ENCODE measurements at regions not wholly inside any gene's neighbourhood (a gene's known extent, or its start where the extent isn't known, plus 50 kb on each side); places are given as distances from the start of the nearest gene placed in this dataset.

DNA sequence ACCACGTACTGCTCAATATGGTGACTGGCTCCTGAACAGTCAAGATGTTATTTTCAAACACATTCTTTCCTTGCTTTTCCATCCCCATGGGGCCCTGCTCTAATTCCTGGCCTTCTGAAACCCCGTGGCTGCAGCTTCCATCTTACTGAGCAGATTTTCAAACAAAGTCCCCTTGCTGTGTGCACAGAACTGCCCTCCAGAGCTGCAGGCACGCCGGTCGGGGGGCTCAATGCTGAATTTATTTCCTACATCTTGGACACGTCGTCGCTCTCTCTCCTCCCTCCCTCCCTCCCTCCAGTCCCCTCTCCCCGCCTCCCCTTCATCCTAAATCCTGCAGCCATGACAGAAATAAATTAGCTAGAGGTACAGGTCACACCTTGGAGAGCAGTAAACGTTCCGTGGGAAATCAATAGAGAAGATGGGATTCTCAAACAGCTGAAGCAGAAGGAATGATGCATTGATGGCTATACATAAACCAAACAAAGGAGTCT lies 243.1 kb upstream of the BLID start:
- Histone ChIP-seq H3K14ac (replicated peaks; ENCODE audit: low read depth, low read length) (no peak overlapping the region), H2AFZ (replicated peaks; ENCODE audit: low read length, poor library complexity) (no peak overlapping the region), H3K23ac (ENCODE audit: low read depth, low read length) (no peak overlapping the region), H3K27me3 (ENCODE audit: control insufficient read depth, insufficient read depth, low read length) (no peaks in the 10 kb centered on the region), H2BK120ac (ENCODE audit: low read depth, low read length) (no peak overlapping the region), H2AK9ac (replicated peaks; ENCODE audit: low read depth, low read length, poor library complexity) (no peak overlapping the region), H3K27ac (ENCODE audit: insufficient read depth, low read length) (no peak overlapping the region), H3K56ac (ENCODE audit: extremely low read depth, insufficient read depth, low read length) (no peak overlapping the region), H3K79me1 (ENCODE audit: low read depth in 1 of 2, low read length in 2 of 2) (peaks cover 0 to 3% of the 10 kb centered on the region in 2 experiments; a peak in 1 of 4 replicates), H2AK5ac (ENCODE audit: low read depth, low read length) (no peak overlapping the region), H3K4ac (ENCODE audit: low read depth, low read length) (no peak overlapping the region), H3K9ac (ENCODE audit: low read depth, low read length) (no peak overlapping the region), H4K20me1 (ENCODE audit: insufficient read depth, low read length) (no peaks in the 10 kb centered on the region), H3K18ac (ENCODE audit: low read depth, low read length) (no peak overlapping the region; the same call in 1 of the 2 replicates), H3K4me3 (ENCODE audit: insufficient read depth, low read depth, low read length) (no peak overlapping the region), H3K4me2 (ENCODE audit: low read depth, low read length) (no peak overlapping the region), H3K4me1 (ENCODE audit: control insufficient read depth, insufficient read depth, low read length) (peaks cover 3% of the 10 kb centered on the region; the same call in 1 of the 2 replicates), H4K91ac (ENCODE audit: insufficient read depth, low read depth, low read length) (no peak overlapping the region), H3K9me3 (ENCODE audit: control insufficient read depth, insufficient read depth, low read length) (no peaks in the 10 kb centered on the region), H2BK15ac (ENCODE audit: low read depth, low read length) (no peak overlapping the region), H2BK5ac (ENCODE audit: low read depth, low read length, poor library complexity, severe bottlenecking) (no peak overlapping the region), H2BK20ac (ENCODE audit: low read depth, low read length) (no peak overlapping the region), H3K36me3 (ENCODE audit: control insufficient read depth, insufficient read depth, low read length) (peaks cover 11% of the 10 kb centered on the region), H4K8ac (ENCODE audit: low read depth in 2 of 2, low read length in 2 of 2) (no peak overlapping the region), H4K5ac (ENCODE audit: low read depth, low read length) (no peak overlapping the region), H3K9me1 (ENCODE audit: insufficient read depth, low read length) (no peaks in the 10 kb centered on the region)
- 33% methylated on average over 1 of the region's 11 CpGs; no CpG with 5 or more reads in 1 of the 2 experiments for WGBS, 2 experiments (ENCODE audit: extremely low coverage in 2 of 2, insufficient read length in 1 of 2)
- ChIA-PET CTCF (no interaction called here), POLR2A (ENCODE audit: unreplicated experiment) (no interaction called here)
- TF ChIP-seq, protein P1, sequence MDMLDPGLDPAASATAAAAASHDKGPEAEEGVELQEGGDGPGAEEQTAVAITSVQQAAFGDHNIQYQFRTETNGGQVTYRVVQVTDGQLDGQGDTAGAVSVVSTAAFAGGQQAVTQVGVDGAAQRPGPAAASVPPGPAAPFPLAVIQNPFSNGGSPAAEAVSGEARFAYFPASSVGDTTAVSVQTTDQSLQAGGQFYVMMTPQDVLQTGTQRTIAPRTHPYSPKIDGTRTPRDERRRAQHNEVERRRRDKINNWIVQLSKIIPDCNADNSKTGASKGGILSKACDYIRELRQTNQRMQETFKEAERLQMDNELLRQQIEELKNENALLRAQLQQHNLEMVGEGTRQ (IDR thresholded peaks at IDR 0.05; ENCODE audit: low read depth, low read length) = no peak
- TF ChIP-seq RCOR1 (IDR thresholded peaks at IDR 0.05; ENCODE audit: insufficient replicate concordance, low read length) (no peak), CHD1 (IDR thresholded peaks at IDR 0.05; ENCODE audit: low read depth, low read length) (no peak), FOS (IDR thresholded peaks at IDR 0.05; ENCODE audit: low read depth, low read length) (no peak), MAZ (IDR thresholded peaks at IDR 0.05; ENCODE audit: borderline replicate concordance, low read depth, low read length) (no peak), RFX5 (IDR thresholded peaks at IDR 0.05; ENCODE audit: low read depth, low read length) (no peak), MXI1 (IDR thresholded peaks at IDR 0.05; ENCODE audit: borderline replicate concordance, low read depth, low read length) (no peak), POLR2A (IDR thresholded peaks at IDR 0.05; ENCODE audit: low read depth, low read length) (no peak), RAD21 (IDR thresholded peaks at IDR 0.05; ENCODE audit: low read length) (no peak), BHLHE40 (IDR thresholded peaks at IDR 0.05; ENCODE audit: low read depth, low read length) (no peak), MAFK (IDR thresholded peaks at IDR 0.05; ENCODE audit: low read depth, low read length) (no peak), NFE2L2 (IDR thresholded peaks at IDR 0.05; ENCODE audit: low read depth, low read length) (no peak), SMC3 (IDR thresholded peaks at IDR 0.05; ENCODE audit: low read depth, low read length) (no peak)
- TF ChIP-seq, protein P2, sequence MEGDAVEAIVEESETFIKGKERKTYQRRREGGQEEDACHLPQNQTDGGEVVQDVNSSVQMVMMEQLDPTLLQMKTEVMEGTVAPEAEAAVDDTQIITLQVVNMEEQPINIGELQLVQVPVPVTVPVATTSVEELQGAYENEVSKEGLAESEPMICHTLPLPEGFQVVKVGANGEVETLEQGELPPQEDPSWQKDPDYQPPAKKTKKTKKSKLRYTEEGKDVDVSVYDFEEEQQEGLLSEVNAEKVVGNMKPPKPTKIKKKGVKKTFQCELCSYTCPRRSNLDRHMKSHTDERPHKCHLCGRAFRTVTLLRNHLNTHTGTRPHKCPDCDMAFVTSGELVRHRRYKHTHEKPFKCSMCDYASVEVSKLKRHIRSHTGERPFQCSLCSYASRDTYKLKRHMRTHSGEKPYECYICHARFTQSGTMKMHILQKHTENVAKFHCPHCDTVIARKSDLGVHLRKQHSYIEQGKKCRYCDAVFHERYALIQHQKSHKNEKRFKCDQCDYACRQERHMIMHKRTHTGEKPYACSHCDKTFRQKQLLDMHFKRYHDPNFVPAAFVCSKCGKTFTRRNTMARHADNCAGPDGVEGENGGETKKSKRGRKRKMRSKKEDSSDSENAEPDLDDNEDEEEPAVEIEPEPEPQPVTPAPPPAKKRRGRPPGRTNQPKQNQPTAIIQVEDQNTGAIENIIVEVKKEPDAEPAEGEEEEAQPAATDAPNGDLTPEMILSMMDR (conservative IDR thresholded peaks at IDR 0.05; ENCODE audit: low read depth, low read length) = no peak
- TF ChIP-seq, protein P3, sequence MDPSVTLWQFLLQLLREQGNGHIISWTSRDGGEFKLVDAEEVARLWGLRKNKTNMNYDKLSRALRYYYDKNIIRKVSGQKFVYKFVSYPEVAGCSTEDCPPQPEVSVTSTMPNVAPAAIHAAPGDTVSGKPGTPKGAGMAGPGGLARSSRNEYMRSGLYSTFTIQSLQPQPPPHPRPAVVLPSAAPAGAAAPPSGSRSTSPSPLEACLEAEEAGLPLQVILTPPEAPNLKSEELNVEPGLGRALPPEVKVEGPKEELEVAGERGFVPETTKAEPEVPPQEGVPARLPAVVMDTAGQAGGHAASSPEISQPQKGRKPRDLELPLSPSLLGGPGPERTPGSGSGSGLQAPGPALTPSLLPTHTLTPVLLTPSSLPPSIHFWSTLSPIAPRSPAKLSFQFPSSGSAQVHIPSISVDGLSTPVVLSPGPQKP (IDR thresholded peaks at IDR 0.05; ENCODE audit: borderline replicate concordance, low read depth, low read length) = no peak
- in situ Hi-C loops (cut with MboI; ENCODE audit: low sequenced_read_pairs) = no loop called here
- DNase-seq = no peak
- intact Hi-C loops (cut with micrococcal nuclease) = no loop called here
- BruUV-seq (replicated peaks) = no TSS peak
- peak; percentile 68 for ATAC-seq (ENCODE audit: low read depth)
- dilution Hi-C loops (cut with HindIII; ENCODE audit: low sequenced_read_pairs, unreplicated experiment) = no loop called here
